K562 (cell line): ENCODE measurements at regions not wholly inside any gene's neighbourhood (a gene's known extent, or its start where the extent isn't known, plus 50 kb on each side); places are given as distances from the start of the nearest gene placed in this dataset.

Source experiments
- ASH1L ChIP-seq: fragments of 450-650 bp; IDR thresholded peaks from 2 replicates; pipeline ENCODE4 v1.6.1; 2018; ENCODE audit warnings: borderline replicate concordance, mild to moderate bottlenecking, low read depth; ENCODE audit not compliant: partially characterized antibody
- CBX3 ChIP-seq, 2 experiments: IDR thresholded peaks; 1 replicate in 1 of 2; 2 replicates in 1 of 2; pipeline ENCODE4 v1.6.1; 2012; ENCODE audit warnings: inconsistent platforms in 2 of 2, low read length in 2 of 2, borderline replicate concordance in 1 of 2, control low read depth in 1 of 2
- CEBPG ChIP-seq, 3 experiments: fragments of 200-800 bp in 1 of 3; sonication (Bioruptor generic) in 1 of 3; sonication (generic) in 1 of 3; formaldehyde crosslinking in 1 of 3; IDR thresholded peaks in 2 of 3; conservative IDR thresholded peaks in 1 of 3; 2 replicates each; pipeline versions ENCODE4 v1.6.1 to v1.8.0; 2016 to 2022; ENCODE audit warnings: missing compliant biosample characterization in 2 of 3, missing genetic modification characterization in 2 of 3, mild to moderate bottlenecking in 1 of 3, missing genetic modification reagents in 1 of 3
- CREB5 ChIP-seq: fragments of 250-450 bp; sonication (Bioruptor Pico); IDR thresholded peaks from 2 replicates; pipeline ENCODE4 v1.5.0; 2020; ENCODE audit warnings: mild to moderate bottlenecking
- HDAC1 ChIP-seq, 2 experiments: fragments of 450-650 bp; IDR thresholded peaks; 2 replicates each; pipeline ENCODE4 v1.6.1; 2016 to 2017; ENCODE audit warnings: inconsistent platforms in 1 of 2, mild to moderate bottlenecking in 1 of 2, moderate library complexity in 1 of 2
- IFI16 ChIP-seq: fragments of 250-450 bp; sonication (Bioruptor Pico); IDR thresholded peaks from 2 replicates; pipeline ENCODE4 v2.1.2; 2022; ENCODE audit warnings: mild to moderate bottlenecking, inconsistent platforms
- KLF1 ChIP-seq: fragments of 450-650 bp; IDR thresholded peaks from 2 replicates; pipeline ENCODE4 v1.6.1; 2016; ENCODE audit warnings: missing genetic modification characterization, missing compliant biosample characterization
- NR2C1 ChIP-seq, 2 experiments: fragments of 450-650 bp; IDR thresholded peaks; 2 replicates each; pipeline ENCODE4 v1.6.1; 2017; ENCODE audit warnings: mild to moderate bottlenecking in 2 of 2, antibody characterized with exemption in 1 of 2, inconsistent platforms in 1 of 2, missing compliant biosample characterization in 1 of 2, missing genetic modification characterization in 1 of 2
- PHF21A ChIP-seq: fragments of 450-650 bp; IDR thresholded peaks from 2 replicates; pipeline ENCODE4 v1.6.1; 2017; ENCODE audit warnings: low read depth, borderline replicate concordance
- ZNF3 ChIP-seq: fragments of 250-450 bp; sonication (Bioruptor Pico); IDR thresholded peaks from 2 replicates; pipeline ENCODE4 v1.5.0; 2021; ENCODE audit warnings: mild to moderate bottlenecking, moderate library complexity
- TF ChIP-seq, protein P1 (sequence below), 2 experiments: fragments of 150-350 bp in 1 of 2; IDR thresholded peaks; 2 replicates each; pipeline ENCODE4 v1.6.1; 2012 to 2016; ENCODE audit warnings: low read depth in 2 of 2, low read length in 2 of 2, mild to moderate bottlenecking in 1 of 2, moderate library complexity in 1 of 2

DNA sequence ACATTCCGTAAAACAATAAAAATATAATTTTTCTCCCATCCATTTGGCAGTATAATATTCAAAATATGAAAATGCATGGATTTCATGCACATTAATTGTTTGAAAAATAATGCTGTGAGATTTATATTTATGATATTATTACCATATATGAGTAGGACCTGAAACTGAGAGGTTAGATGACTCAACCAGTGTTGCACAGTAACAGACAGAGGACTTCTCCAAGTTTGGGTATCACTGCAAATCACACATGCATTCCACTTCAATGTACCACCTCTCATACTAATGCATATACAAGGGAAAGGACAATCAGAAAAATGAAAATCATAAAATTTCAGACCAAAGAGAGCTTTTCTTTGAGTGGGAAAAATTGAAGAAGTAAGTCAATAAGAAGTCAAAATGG, 269.5 kb downstream of the SOCS6 start (continued):
- TF ChIP-seq, protein P1, sequence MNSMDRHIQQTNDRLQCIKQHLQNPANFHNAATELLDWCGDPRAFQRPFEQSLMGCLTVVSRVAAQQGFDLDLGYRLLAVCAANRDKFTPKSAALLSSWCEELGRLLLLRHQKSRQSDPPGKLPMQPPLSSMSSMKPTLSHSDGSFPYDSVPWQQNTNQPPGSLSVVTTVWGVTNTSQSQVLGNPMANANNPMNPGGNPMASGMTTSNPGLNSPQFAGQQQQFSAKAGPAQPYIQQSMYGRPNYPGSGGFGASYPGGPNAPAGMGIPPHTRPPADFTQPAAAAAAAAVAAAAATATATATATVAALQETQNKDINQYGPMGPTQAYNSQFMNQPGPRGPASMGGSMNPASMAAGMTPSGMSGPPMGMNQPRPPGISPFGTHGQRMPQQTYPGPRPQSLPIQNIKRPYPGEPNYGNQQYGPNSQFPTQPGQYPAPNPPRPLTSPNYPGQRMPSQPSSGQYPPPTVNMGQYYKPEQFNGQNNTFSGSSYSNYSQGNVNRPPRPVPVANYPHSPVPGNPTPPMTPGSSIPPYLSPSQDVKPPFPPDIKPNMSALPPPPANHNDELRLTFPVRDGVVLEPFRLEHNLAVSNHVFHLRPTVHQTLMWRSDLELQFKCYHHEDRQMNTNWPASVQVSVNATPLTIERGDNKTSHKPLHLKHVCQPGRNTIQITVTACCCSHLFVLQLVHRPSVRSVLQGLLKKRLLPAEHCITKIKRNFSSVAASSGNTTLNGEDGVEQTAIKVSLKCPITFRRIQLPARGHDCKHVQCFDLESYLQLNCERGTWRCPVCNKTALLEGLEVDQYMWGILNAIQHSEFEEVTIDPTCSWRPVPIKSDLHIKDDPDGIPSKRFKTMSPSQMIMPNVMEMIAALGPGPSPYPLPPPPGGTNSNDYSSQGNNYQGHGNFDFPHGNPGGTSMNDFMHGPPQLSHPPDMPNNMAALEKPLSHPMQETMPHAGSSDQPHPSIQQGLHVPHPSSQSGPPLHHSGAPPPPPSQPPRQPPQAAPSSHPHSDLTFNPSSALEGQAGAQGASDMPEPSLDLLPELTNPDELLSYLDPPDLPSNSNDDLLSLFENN (IDR thresholded peaks at IDR 0.05; ENCODE audit: low read depth in 2 of 2, low read length in 2 of 2), result no peak
- TF ChIP-seq HDAC1 (IDR thresholded peaks at IDR 0.05), result no peak
- TF ChIP-seq CBX3 (IDR thresholded peaks at IDR 0.05; ENCODE audit: borderline replicate concordance in 1 of 2, low read length in 2 of 2), result no peak
- TF ChIP-seq NR2C1 (IDR thresholded peaks at IDR 0.05), result no peak
- TF ChIP-seq NR2C1 (tag; IDR thresholded peaks at IDR 0.05), result no peak
- no peak for TF ChIP-seq ZNF3 (CRISPR knock-in tag)
- no peak for TF ChIP-seq PHF21A
- no peak for TF ChIP-seq KLF1 (tag)
- TF ChIP-seq CEBPG (CRISPR knock-in tag; IDR thresholded peaks at IDR 0.05), result no peak
- TF ChIP-seq CEBPG (tag; conservative IDR thresholded peaks at IDR 0.05 in 1 of 2, IDR thresholded peaks at IDR 0.05 in 1 of 2), result no peak
- TF ChIP-seq IFI16 (CRISPR knock-in tag), result no peak
- TF ChIP-seq ASH1L, result no peak
- no peak for TF ChIP-seq CREB5 (CRISPR knock-in tag)
- TF ChIP-seq, all 486 proteins: peak for 0
